GM19467 (cell line): ENCODE measurements at regions not wholly inside any gene's neighbourhood (a gene's known extent, or its start where the extent isn't known, plus 50 kb on each side); places are given as distances from the start of the nearest gene placed in this dataset.
"Not testable (repeated sequence)": the region's sequence is repeated elsewhere in the genome, so short reads cannot be mapped to it uniquely, and the experiment has no call there.

ENCODE experiments used
- ATAC-seq: cut with Tn5 transposase; IDR thresholded peaks from one replicate; pipeline ENCODE4 v1.9.1; 2021; ENCODE audit warnings: mild to moderate bottlenecking, moderate library complexity; ENCODE audit not compliant: unreplicated experiment

- ATAC-seq = no peak
These were observed 704.8 kb upstream of the RGS18 start for GRCh38 chr1:191453487-191453886.

- no peak for ATAC-seq
These were observed 700.4 kb upstream of the RGS18 start for GRCh38 chr1:191457889-191458288.

GRCh38 chr1:191460234-191460633 is 698.0 kb upstream of the RGS18 start:
- ATAC-seq = no peak

GRCh38 chr1:191483988-191484387 is 674.3 kb upstream of the RGS18 start:
- no peak for ATAC-seq

GRCh38 chr1:191490303-191490702 is 668.0 kb upstream of the RGS18 start:
- ATAC-seq = no peak

GRCh38 chr1:191495040-191495439 is 663.2 kb upstream of the RGS18 start:
- no peak for ATAC-seq

- no peak for ATAC-seq
These were observed 659.9 kb upstream of the RGS18 start for GRCh38 chr1:191498318-191498717.

GRCh38 chr1:191498825-191499224 is 659.4 kb upstream of the RGS18 start:
- no peak for ATAC-seq

- no peak for ATAC-seq
These were observed 653.3 kb upstream of the RGS18 start for GRCh38 chr1:191504999-191505398.

- peak; percentile 67 for ATAC-seq
These were observed 650.0 kb upstream of the RGS18 start for GRCh38 chr1:191508239-191508638.

GRCh38 chr1:191511480-191511879 is 646.8 kb upstream of the RGS18 start:
- not testable (repeated sequence) for ATAC-seq

- ATAC-seq = no peak
These were observed 640.4 kb upstream of the RGS18 start for GRCh38 chr1:191517826-191518225.

- ATAC-seq = no peak
These were observed 638.7 kb upstream of the RGS18 start for GRCh38 chr1:191519519-191519918.

GRCh38 chr1:191520345-191520744 is 637.9 kb upstream of the RGS18 start:
- no peak for ATAC-seq

- ATAC-seq = not testable (repeated sequence)
These were observed 632.3 kb upstream of the RGS18 start for GRCh38 chr1:191525944-191526343.

GRCh38 chr1:191528275-191528674 is 630.0 kb upstream of the RGS18 start:
- ATAC-seq = no peak

- ATAC-seq = no peak
These were observed 627.3 kb upstream of the RGS18 start for GRCh38 chr1:191530928-191531327.

- ATAC-seq = no peak
These were observed 625.0 kb upstream of the RGS18 start for GRCh38 chr1:191533254-191533653.

- ATAC-seq = no peak
These were observed 621.4 kb upstream of the RGS18 start for GRCh38 chr1:191536791-191537429.

GRCh38 chr1:191541758-191542157 is 616.5 kb upstream of the RGS18 start:
- no peak for ATAC-seq

- no peak for ATAC-seq
These were observed 615.8 kb upstream of the RGS18 start for GRCh38 chr1:191542444-191542843.

GRCh38 chr1:191546803-191547202 is 611.5 kb upstream of the RGS18 start:
- no peak for ATAC-seq

- no peak for ATAC-seq
These were observed 607.2 kb upstream of the RGS18 start for GRCh38 chr1:191551019-191551418.
